Smooth muscle cell (in vitro differentiated cells): ENCODE measurements at regions not wholly inside any gene's neighbourhood (a gene's known extent, or its start where the extent isn't known, plus 50 kb on each side); places are given as distances from the start of the nearest gene placed in this dataset.

Experiments
- DNase-seq: peaks from one replicate; lab custom pipeline; 2025; ENCODE audit not compliant: unreplicated experiment; lab: John Stamatoyannopoulos, UW
- H2AFZ ChIP-seq: fragments of 200-600 bp; sonication (generic); 2 replicates; pipeline ENCODE4 v1.6.0; 2016; ENCODE audit warnings: antibody characterized with exemption, low read depth, mild to moderate bottlenecking
- H3F3A ChIP-seq: fragments of 200-600 bp; sonication (generic); 2 replicates; pipeline ENCODE4 v1.6.0; 2017; ENCODE audit warnings: antibody characterized with exemption, low read depth
- H3K27ac ChIP-seq: fragments of 200-600 bp; sonication (generic); 2 replicates; pipeline ENCODE4 v1.5.1; 2016; ENCODE audit warnings: low read depth, mild to moderate bottlenecking
- H3K27me3 ChIP-seq: fragments of 200-600 bp; sonication (generic); 2 replicates; pipeline ENCODE4 v1.6.1; 2016; ENCODE audit warnings: low read depth, mild to moderate bottlenecking
- H3K36me3 ChIP-seq: fragments of 200-600 bp; sonication (generic); 2 replicates; pipeline ENCODE4 v1.5.1; 2016; ENCODE audit warnings: low read depth
- H3K4me1 ChIP-seq: fragments of 200-600 bp; sonication (generic); 2 replicates; pipeline ENCODE4 v1.5.1; 2016; ENCODE audit warnings: low read depth
- H3K4me2 ChIP-seq: fragments of 200-600 bp; sonication (generic); 2 replicates; pipeline ENCODE4 v1.6.0; 2016; ENCODE audit warnings: mild to moderate bottlenecking
- H3K4me3 ChIP-seq: fragments of 200-600 bp; sonication (generic); 2 replicates; pipeline ENCODE4 v1.5.1; 2016; ENCODE audit warnings: mild to moderate bottlenecking
- H3K79me2 ChIP-seq: fragments of 200-600 bp; sonication (generic); 2 replicates; pipeline ENCODE4 v1.6.0; 2016; ENCODE audit warnings: low read depth, mild to moderate bottlenecking
- H3K9ac ChIP-seq: fragments of 200-600 bp; sonication (generic); 2 replicates; pipeline ENCODE4 v1.6.0; 2016; ENCODE audit warnings: low read depth
- H3K9me3 ChIP-seq: fragments of 200-600 bp; sonication (generic); replicated peaks from 2 replicates; pipeline ENCODE4 v1.5.1; 2016; ENCODE audit warnings: low read depth
- H4K20me1 ChIP-seq: fragments of 200-600 bp; sonication (generic); 2 replicates; pipeline ENCODE4 v1.6.0; 2016; ENCODE audit warnings: low read depth
- CTCF ChIP-seq: fragments of 200-600 bp; sonication (generic); IDR thresholded peaks from 2 replicates; pipeline ENCODE4 v1.5.1; 2017; ENCODE audit warnings: borderline replicate concordance, mild to moderate bottlenecking, antibody characterized with exemption; ENCODE audit not compliant: insufficient read depth, poor library complexity, severe bottlenecking
- WGBS: methylation state at CpG from one replicate; pipeline ENCODE4 v1.1.7; 2016; ENCODE audit warnings: low lambda C conversion rate; 5-methylcytosine and 5-hydroxymethylcytosine counted together

- no peak overlapping the region for H3K4me3 ChIP-seq
- no peaks in the 10 kb centered on the region for H4K20me1 ChIP-seq
- H3K27ac ChIP-seq = no peak overlapping the region
- H3K79me2 ChIP-seq = no peaks in the 10 kb centered on the region
- H3K9ac ChIP-seq = no peak overlapping the region
- H2AFZ ChIP-seq = no peak overlapping the region
- no peaks in the 10 kb centered on the region for H3K27me3 ChIP-seq
- H3K36me3 ChIP-seq = no peaks in the 10 kb centered on the region
- WGBS = 87% methylated on average over 2 of the region's 2 CpGs
- no peak for TF ChIP-seq CTCF
- no peak overlapping the region for H3K4me2 ChIP-seq
- DNase-seq = no peak
- H3K4me1 ChIP-seq = no peaks in the 10 kb centered on the region
- H3K9me3 ChIP-seq = no peaks in the 10 kb centered on the region
- no peaks in the 10 kb centered on the region for H3F3A ChIP-seq
Measured at GRCh38 chr3:65028024-65028423, 340.2 kb upstream of the ADAMTS9 start.

GRCh38 chr3:65027335-65027734, 339.5 kb upstream of the ADAMTS9 start:
- H3K36me3 ChIP-seq = no peaks in the 10 kb centered on the region
- H3K9ac ChIP-seq = no peak overlapping the region
- H3K27me3 ChIP-seq = no peaks in the 10 kb centered on the region
- no peaks in the 10 kb centered on the region for H4K20me1 ChIP-seq
- no peak overlapping the region for H3K27ac ChIP-seq
- H3K4me3 ChIP-seq = no peak overlapping the region
- no peaks in the 10 kb centered on the region for H3K4me1 ChIP-seq
- no peak overlapping the region for H2AFZ ChIP-seq
- H3K4me2 ChIP-seq = no peak overlapping the region
- WGBS = 58% methylated on average over 8 of the region's 8 CpGs
- no peak for DNase-seq
- no peaks in the 10 kb centered on the region for H3K79me2 ChIP-seq
- H3K9me3 ChIP-seq = no peaks in the 10 kb centered on the region
- no peaks in the 10 kb centered on the region for H3F3A ChIP-seq
- TF ChIP-seq CTCF = no peak

- Histone ChIP-seq H3K9me3 (no peaks in the 10 kb centered on the region), H2AFZ (no peak overlapping the region), H3K27ac (no peak overlapping the region), H3K27me3 (no peaks in the 10 kb centered on the region), H3K4me2 (no peak overlapping the region), H3K79me2 (no peaks in the 10 kb centered on the region), H3K9ac (no peak overlapping the region), H3K4me1 (no peaks in the 10 kb centered on the region), H4K20me1 (no peaks in the 10 kb centered on the region), H3K36me3 (no peaks in the 10 kb centered on the region), H3F3A (no peaks in the 10 kb centered on the region), H3K4me3 (no peak overlapping the region)
- WGBS = 77% methylated on average over 9 of the region's 9 CpGs
- no peak for TF ChIP-seq CTCF
- no peak for DNase-seq
Measured at GRCh38 chr3:65026151-65026550, 338.4 kb upstream of the ADAMTS9 start.

GRCh38 chr3:65024148-65024547, 336.3 kb upstream of the ADAMTS9 start:
- 71% methylated on average over 7 of the region's 7 CpGs for WGBS
- Histone ChIP-seq H3K9ac (no peak overlapping the region), H3K4me1 (peaks cover 14% of the 10 kb centered on the region), H3K9me3 (no peaks in the 10 kb centered on the region), H3K4me2 (no peak overlapping the region), H2AFZ (no peak overlapping the region), H3F3A (peaks cover 5% of the 10 kb centered on the region), H3K27me3 (no peaks in the 10 kb centered on the region), H4K20me1 (no peaks in the 10 kb centered on the region), H3K4me3 (no peak overlapping the region), H3K36me3 (no peaks in the 10 kb centered on the region), H3K79me2 (no peaks in the 10 kb centered on the region), H3K27ac (no peak overlapping the region)
- TF ChIP-seq CTCF = peak; percentile 14
- DNase-seq = no peak
